ENCODE measurements at regions not wholly inside any gene's neighbourhood (a gene's known extent, or its start where the extent isn't known, plus 50 kb on each side); places are given as distances from the start of the nearest gene placed in this dataset.

DNA sequence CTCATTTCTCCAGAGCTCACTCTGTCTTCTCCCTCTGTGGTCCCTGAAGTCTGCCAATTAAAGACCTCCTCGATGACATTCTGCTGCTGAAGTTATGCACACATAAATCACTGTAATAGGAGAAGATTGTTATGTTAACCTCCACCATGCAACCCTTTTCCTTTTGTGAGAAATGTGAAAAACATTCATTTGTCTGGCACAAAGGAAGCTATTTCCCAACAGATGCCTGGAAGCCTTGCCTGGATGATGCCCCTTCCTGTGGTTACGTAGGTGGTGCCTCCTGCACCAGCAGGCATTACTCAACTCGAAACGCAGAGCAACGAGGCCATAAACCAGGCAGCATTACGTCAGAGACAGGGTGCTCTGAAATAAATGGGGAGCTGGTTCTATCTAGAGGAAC is 327.4 kb upstream of the ZNF507 start:
- no peak for TF ChIP-seq POLR2A (IDR thresholded peaks at IDR 0.05)
- no peak for TF ChIP-seq CTCF (IDR thresholded peaks at IDR 0.05)
